Type B pancreatic cell (in vitro differentiated cells): ENCODE measurements at regions not wholly inside any gene's neighbourhood (a gene's known extent, or its start where the extent isn't known, plus 50 kb on each side); places are given as distances from the start of the nearest gene placed in this dataset.

Experiments used
- DNase-seq: peaks from one replicate; pipeline ENCODE4 v3.0.0; 2021; ENCODE audit warnings: mixed read lengths; ENCODE audit not compliant: unreplicated experiment; ENCODE audit errors: extremely low spot score
- H3K27ac Mint-ChIP-seq: 2 replicates; pipeline ENCODE4 v1.8.0; 2021; ENCODE audit warnings: mild to moderate bottlenecking, mixed read lengths
- H3K27me3 Mint-ChIP-seq: 2 replicates; pipeline ENCODE4 v1.8.0; 2021; ENCODE audit warnings: mixed read lengths
- H3K36me3 Mint-ChIP-seq: 2 replicates; pipeline ENCODE4 v1.8.0; 2021; ENCODE audit warnings: mixed read lengths
- H3K4me1 Mint-ChIP-seq: one replicate; pipeline ENCODE4 v1.8.0; 2021; ENCODE audit warnings: mixed read lengths; ENCODE audit not compliant: unreplicated experiment
- H3K4me3 Mint-ChIP-seq: 2 replicates; pipeline ENCODE4 v1.8.0; 2021; ENCODE audit warnings: mild to moderate bottlenecking, mixed read lengths
- H3K9me3 Mint-ChIP-seq: 2 replicates; pipeline ENCODE4 v1.8.0; 2021; ENCODE audit warnings: mixed read lengths
- CTCF ChIP-seq: fragments of 200-600 bp; sonication (generic); conservative IDR thresholded peaks from 2 replicates; pipeline ENCODE4 v1.5.0; 2021; ENCODE audit warnings: antibody characterized with exemption, mild to moderate bottlenecking

- no peak for TF ChIP-seq CTCF
- Mint-ChIP-seq H3K9me3 (no peaks in the 10 kb centered on the region), H3K4me3 (no peak overlapping the region), H3K27ac (no peak overlapping the region), H3K4me1 (peaks cover 4% of the 10 kb centered on the region), H3K27me3 (no peaks in the 10 kb centered on the region), H3K36me3 (no peaks in the 10 kb centered on the region)
- DNase-seq, result no peak
Measured at GRCh38 chr22:48637231-48637630, 1190.4 kb downstream of the BRD1 start.

- TF ChIP-seq CTCF, result no peak
- H3K27ac Mint-ChIP-seq, result no peak overlapping the region
Measured at GRCh38 chr22:48636746-48637145, 1190.9 kb downstream of the BRD1 start.

GRCh38 chr22:48635816-48636215 is 1191.9 kb downstream of the BRD1 start:
- Mint-ChIP-seq H3K4me3 (no peak overlapping the region), H3K27me3 (no peaks in the 10 kb centered on the region), H3K27ac (no peak overlapping the region), H3K36me3 (no peaks in the 10 kb centered on the region), H3K4me1 (peaks cover 4% of the 10 kb centered on the region), H3K9me3 (no peaks in the 10 kb centered on the region)
- TF ChIP-seq CTCF, result no peak
- no peak for DNase-seq

More at GRCh38 chr22:48636746-48637145, 1190.9 kb downstream of the BRD1 start:
- Mint-ChIP-seq H3K36me3 (no peaks in the 10 kb centered on the region), H3K4me1 (peaks cover 4% of the 10 kb centered on the region), H3K9me3 (no peaks in the 10 kb centered on the region), H3K4me3 (no peak overlapping the region), H3K27me3 (no peaks in the 10 kb centered on the region)
- DNase-seq, result no peak

GRCh38 chr22:48635031-48635430 is 1192.6 kb downstream of the BRD1 start:
- H3K4me1 Mint-ChIP-seq, result peaks cover 4% of the 10 kb centered on the region
- H3K27me3 Mint-ChIP-seq, result no peaks in the 10 kb centered on the region
- no peak overlapping the region for H3K27ac Mint-ChIP-seq

GRCh38 chr22:48633996-48634836 is 1193.5 kb downstream of the BRD1 start:
- Mint-ChIP-seq H3K4me1 (peaks cover 4% of the 10 kb centered on the region), H3K27me3 (no peaks in the 10 kb centered on the region), H3K4me3 (no peak overlapping the region), H3K9me3 (no peaks in the 10 kb centered on the region), H3K27ac (no peak overlapping the region), H3K36me3 (no peaks in the 10 kb centered on the region)
- no peak for TF ChIP-seq CTCF
- no peak for DNase-seq

More at GRCh38 chr22:48635031-48635430, 1192.6 kb downstream of the BRD1 start:
- TF ChIP-seq CTCF, result no peak
- DNase-seq, result no peak
- no peaks in the 10 kb centered on the region for H3K9me3 Mint-ChIP-seq
- H3K4me3 Mint-ChIP-seq, result no peak overlapping the region
- H3K36me3 Mint-ChIP-seq, result no peaks in the 10 kb centered on the region
